ENCODE measurements at regions not wholly inside any gene's neighbourhood (a gene's known extent, or its start where the extent isn't known, plus 50 kb on each side); places are given as distances from the start of the nearest gene placed in this dataset.

DNA sequence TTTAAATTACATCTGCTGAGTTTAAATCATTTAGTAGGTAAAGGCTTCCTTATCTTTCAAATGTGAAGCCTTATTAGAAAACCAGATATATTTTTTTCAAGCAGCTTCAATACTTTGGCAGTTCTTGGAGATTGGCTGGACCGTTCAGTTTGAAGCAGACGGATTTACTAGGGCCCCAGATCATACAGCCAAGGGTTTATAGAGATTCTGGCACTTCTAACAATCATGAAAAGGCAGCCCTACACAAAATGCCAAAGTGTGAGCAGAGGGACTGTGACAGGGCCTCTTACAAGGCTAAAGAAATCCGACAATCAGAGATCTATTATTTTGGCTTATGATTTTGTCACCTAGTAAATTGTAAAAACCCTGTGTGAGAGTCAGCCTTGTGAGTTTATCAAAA lies 162.8 kb upstream of the SLC38A2 start:
- TF ChIP-seq POLR2A (IDR thresholded peaks at IDR 0.05; ENCODE audit: low read depth, low read length) = no peak
- TF ChIP-seq TAF1 (IDR thresholded peaks at IDR 0.05; ENCODE audit: borderline replicate concordance, low read depth, low read length) = no peak
- no peak for TF ChIP-seq POLR2AphosphoS5 (IDR thresholded peaks at IDR 0.05; ENCODE audit: low read depth, low read length)

Measured in GM12892 (cell line).